SU-DHL-6 (cell line): ENCODE measurements at regions not wholly inside any gene's neighbourhood (a gene's known extent, or its start where the extent isn't known, plus 50 kb on each side); places are given as distances from the start of the nearest gene placed in this dataset.

Experiments
- H2AFZ ChIP-seq: fragments of 200-600 bp; sonication (generic); 2 replicates; pipeline ENCODE4 v1.6.1; 2014; ENCODE audit warnings: low read depth, mild to moderate bottlenecking, moderate library complexity, mixed read lengths, antibody characterized with exemption, low read length; ENCODE audit not compliant: severe bottlenecking
- H3F3A ChIP-seq: fragments of 200-600 bp; shearing (Covaris generic); 2 replicates; pipeline ENCODE4 v1.6.0; 2016; ENCODE audit warnings: antibody characterized with exemption, mild to moderate bottlenecking; ENCODE audit not compliant: insufficient read depth
- H3K27ac ChIP-seq: fragments of 200-600 bp; sonication (generic); 2 replicates; pipeline ENCODE4 v1.5.1; 2016; ENCODE audit warnings: low read depth, mild to moderate bottlenecking, low read length, moderate library complexity, mixed read lengths
- H3K27me3 ChIP-seq: fragments of 200-600 bp; sonication (generic), shearing (Covaris generic); 2 replicates; pipeline ENCODE4 v1.6.0; 2014; ENCODE audit warnings: mild to moderate bottlenecking, low read length
- H3K36me3 ChIP-seq: fragments of 200-600 bp; sonication (generic); 2 replicates; pipeline ENCODE4 v1.6.1; 2014; ENCODE audit warnings: mild to moderate bottlenecking, low read length, mixed read lengths
- H3K4me2 ChIP-seq: fragments of 300-600, 200-600 bp; shearing (Covaris generic), sonication (generic); 2 replicates; pipeline ENCODE4 v1.6.0; 2014; ENCODE audit warnings: low read length, low read depth, mild to moderate bottlenecking; ENCODE audit not compliant: poor library complexity, severe bottlenecking
- H3K4me3 ChIP-seq: fragments of 200-600 bp; sonication (generic); 2 replicates; pipeline ENCODE4 v1.5.1; 2014; ENCODE audit warnings: antibody characterized with exemption, low read length, mild to moderate bottlenecking, mixed read lengths; ENCODE audit not compliant: insufficient read depth, poor library complexity, severe bottlenecking
- H3K79me2 ChIP-seq: fragments of 200-600 bp; sonication (generic); 2 replicates; pipeline ENCODE4 v1.6.1; 2014; ENCODE audit warnings: mild to moderate bottlenecking, low read length, moderate library complexity; ENCODE audit not compliant: insufficient read depth
- H3K9ac ChIP-seq: fragments of 200-600 bp; sonication (generic); 2 replicates; pipeline ENCODE4 v1.7.0; 2014; ENCODE audit warnings: mild to moderate bottlenecking, low read length
- H3K9me2 ChIP-seq: fragments of 200-600 bp; sonication (generic); replicated peaks from 2 replicates; pipeline ENCODE4 v1.6.1; 2014; ENCODE audit warnings: low read length; ENCODE audit not compliant: insufficient read depth
- H3K9me3 ChIP-seq: fragments of 200-600 bp; sonication (generic); 2 replicates; pipeline ENCODE4 v1.6.1; 2014; ENCODE audit warnings: low read length, mixed read lengths; ENCODE audit not compliant: insufficient read depth
- H4K20me1 ChIP-seq: fragments of 200-600 bp; sonication (generic); 2 replicates; pipeline ENCODE4 v1.6.1; 2014; ENCODE audit warnings: low read depth, mild to moderate bottlenecking, antibody characterized with exemption, low read length, moderate library complexity, mixed read lengths
- EZH2phosphoT487 ChIP-seq: fragments of 200-600 bp; sonication (generic), shearing (Covaris generic); conservative IDR thresholded peaks from 2 replicates; pipeline ENCODE4 v1.6.1; 2018; ENCODE audit warnings: mild to moderate bottlenecking, antibody characterized with exemption, low read length, moderate library complexity, mixed read lengths
- TF ChIP-seq, protein P1 (sequence below): fragments of 200-600 bp; sonication (generic); IDR thresholded peaks from one replicate; pipeline ENCODE4 v1.5.1; 2017; ENCODE audit warnings: antibody characterized with exemption, mild to moderate bottlenecking, low read length, moderate library complexity; ENCODE audit not compliant: insufficient read depth, poor library complexity, severe bottlenecking

DNA sequence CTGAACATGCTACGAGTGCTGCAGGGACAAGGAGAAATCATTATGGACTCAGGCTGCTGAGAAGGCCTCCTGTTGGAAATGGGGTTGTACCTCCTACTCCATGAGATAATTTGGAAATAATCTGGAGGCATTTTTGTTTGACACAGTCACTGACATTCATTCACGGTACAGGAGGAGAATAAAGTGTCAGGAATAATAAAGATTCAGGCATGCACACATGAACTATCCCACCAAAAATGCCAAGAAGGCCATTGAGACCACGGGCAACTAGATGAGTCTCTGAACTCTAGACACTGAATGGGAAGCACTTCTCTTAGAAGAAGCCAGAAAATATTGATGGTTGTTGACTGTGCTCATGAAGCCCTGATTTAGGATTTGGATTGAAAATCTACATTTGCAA, 220.9 kb upstream of the HABP2 start:
- H3K9me2 ChIP-seq: no peaks in the 10 kb centered on the region
- H3K4me3 ChIP-seq: no peak overlapping the region
- TF ChIP-seq, protein P1, sequence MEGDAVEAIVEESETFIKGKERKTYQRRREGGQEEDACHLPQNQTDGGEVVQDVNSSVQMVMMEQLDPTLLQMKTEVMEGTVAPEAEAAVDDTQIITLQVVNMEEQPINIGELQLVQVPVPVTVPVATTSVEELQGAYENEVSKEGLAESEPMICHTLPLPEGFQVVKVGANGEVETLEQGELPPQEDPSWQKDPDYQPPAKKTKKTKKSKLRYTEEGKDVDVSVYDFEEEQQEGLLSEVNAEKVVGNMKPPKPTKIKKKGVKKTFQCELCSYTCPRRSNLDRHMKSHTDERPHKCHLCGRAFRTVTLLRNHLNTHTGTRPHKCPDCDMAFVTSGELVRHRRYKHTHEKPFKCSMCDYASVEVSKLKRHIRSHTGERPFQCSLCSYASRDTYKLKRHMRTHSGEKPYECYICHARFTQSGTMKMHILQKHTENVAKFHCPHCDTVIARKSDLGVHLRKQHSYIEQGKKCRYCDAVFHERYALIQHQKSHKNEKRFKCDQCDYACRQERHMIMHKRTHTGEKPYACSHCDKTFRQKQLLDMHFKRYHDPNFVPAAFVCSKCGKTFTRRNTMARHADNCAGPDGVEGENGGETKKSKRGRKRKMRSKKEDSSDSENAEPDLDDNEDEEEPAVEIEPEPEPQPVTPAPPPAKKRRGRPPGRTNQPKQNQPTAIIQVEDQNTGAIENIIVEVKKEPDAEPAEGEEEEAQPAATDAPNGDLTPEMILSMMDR: no peak
- no peak for TF ChIP-seq EZH2phosphoT487
- H3K9me3 ChIP-seq: no peaks in the 10 kb centered on the region
- H3F3A ChIP-seq: no peaks in the 10 kb centered on the region
- no peaks in the 10 kb centered on the region for H3K79me2 ChIP-seq
- H3K27ac ChIP-seq: no peak overlapping the region
- no peaks in the 10 kb centered on the region for H4K20me1 ChIP-seq
- no peak overlapping the region for H2AFZ ChIP-seq
- no peaks in the 10 kb centered on the region for H3K36me3 ChIP-seq
- no peak overlapping the region for H3K9ac ChIP-seq
- H3K4me2 ChIP-seq: no peak overlapping the region
- no peaks in the 10 kb centered on the region for H3K27me3 ChIP-seq

- H3K27ac ChIP-seq: no peak overlapping the region
- no peaks in the 10 kb centered on the region for H3K36me3 ChIP-seq
- no peaks in the 10 kb centered on the region for H3K9me2 ChIP-seq
- H3K79me2 ChIP-seq: no peaks in the 10 kb centered on the region
- no peaks in the 10 kb centered on the region for H3F3A ChIP-seq
- H3K4me2 ChIP-seq: no peak overlapping the region
- no peaks in the 10 kb centered on the region for H4K20me1 ChIP-seq
- no peaks in the 10 kb centered on the region for H3K27me3 ChIP-seq
- no peak overlapping the region for H3K4me3 ChIP-seq
- H2AFZ ChIP-seq: no peak overlapping the region
- no peak overlapping the region for H3K9ac ChIP-seq
- TF ChIP-seq EZH2phosphoT487: no peak
- TF ChIP-seq, protein P1: no peak
- H3K9me3 ChIP-seq: no peaks in the 10 kb centered on the region
These were observed 219.5 kb upstream of the HABP2 start for GRCh38 chr10:113333313-113333712.

GRCh38 chr10:113335592-113335991, 217.3 kb upstream of the HABP2 start:
- TF ChIP-seq, protein P1: no peak
- TF ChIP-seq EZH2phosphoT487: no peak
- Histone ChIP-seq H3K4me3 (no peak overlapping the region), H3F3A (no peaks in the 10 kb centered on the region), H3K9ac (no peak overlapping the region), H3K27ac (no peak overlapping the region), H3K4me2 (no peak overlapping the region), H3K9me2 (no peaks in the 10 kb centered on the region), H3K9me3 (no peaks in the 10 kb centered on the region), H2AFZ (no peak overlapping the region), H4K20me1 (no peaks in the 10 kb centered on the region), H3K36me3 (no peaks in the 10 kb centered on the region), H3K79me2 (no peaks in the 10 kb centered on the region), H3K27me3 (no peaks in the 10 kb centered on the region)
